Osteocyte (in vitro differentiated cells): ENCODE measurements at regions not wholly inside any gene's neighbourhood (a gene's known extent, or its start where the extent isn't known, plus 50 kb on each side); places are given as distances from the start of the nearest gene placed in this dataset.

ENCODE experiments used
- DNase-seq: peaks from one replicate; pipeline ENCODE4 v3.0.0; 2021; ENCODE audit warnings: mixed read lengths; ENCODE audit not compliant: unreplicated experiment; ENCODE audit errors: extremely low spot score
- H3K27ac Mint-ChIP-seq: one replicate; pipeline ENCODE4 v1.8.0; 2021; ENCODE audit warnings: mild to moderate bottlenecking, mixed read lengths; ENCODE audit not compliant: unreplicated experiment
- H3K27me3 Mint-ChIP-seq: one replicate; pipeline ENCODE4 v1.8.0; 2021; ENCODE audit warnings: mixed read lengths; ENCODE audit not compliant: unreplicated experiment
- H3K36me3 Mint-ChIP-seq: one replicate; pipeline ENCODE4 v1.8.0; 2021; ENCODE audit warnings: mixed read lengths; ENCODE audit not compliant: unreplicated experiment
- H3K4me1 Mint-ChIP-seq: one replicate; pipeline ENCODE4 v1.8.0; 2021; ENCODE audit warnings: mixed read lengths; ENCODE audit not compliant: unreplicated experiment
- H3K4me3 Mint-ChIP-seq: one replicate; pipeline ENCODE4 v1.8.0; 2021; ENCODE audit warnings: mild to moderate bottlenecking, moderate library complexity, mixed read lengths; ENCODE audit not compliant: unreplicated experiment
- H3K9me3 Mint-ChIP-seq: one replicate; pipeline ENCODE4 v1.8.0; 2021; ENCODE audit warnings: mixed read lengths; ENCODE audit not compliant: unreplicated experiment
- CTCF ChIP-seq: fragments of 200-600 bp; sonication (generic); IDR thresholded peaks from 2 replicates; pipeline ENCODE4 v1.5.0; 2021; ENCODE audit warnings: antibody characterized with exemption, mild to moderate bottlenecking, moderate library complexity

GRCh38 chr5:125298258-125298657, 551.8 kb upstream of the ZNF608 start:
- no peak for TF ChIP-seq CTCF
- DNase-seq, result no peak
- H3K4me1 Mint-ChIP-seq, result peaks cover 48% of the 10 kb centered on the region
- no peaks in the 10 kb centered on the region for H3K9me3 Mint-ChIP-seq
- no peaks in the 10 kb centered on the region for H3K36me3 Mint-ChIP-seq
- H3K27me3 Mint-ChIP-seq, result no peaks in the 10 kb centered on the region
- no peak overlapping the region for H3K4me3 Mint-ChIP-seq
- peak overlapping the region; percentile 10 for H3K27ac Mint-ChIP-seq

GRCh38 chr5:125298746-125299379, 552.4 kb upstream of the ZNF608 start:
- H3K27ac Mint-ChIP-seq, result no peak overlapping the region
- no peak overlapping the region for H3K4me3 Mint-ChIP-seq
- peaks cover 48% of the 10 kb centered on the region for H3K4me1 Mint-ChIP-seq
- TF ChIP-seq CTCF, result no peak
- DNase-seq, result no peak
- H3K36me3 Mint-ChIP-seq, result no peaks in the 10 kb centered on the region
- H3K27me3 Mint-ChIP-seq, result no peaks in the 10 kb centered on the region
- H3K9me3 Mint-ChIP-seq, result no peaks in the 10 kb centered on the region

GRCh38 chr5:125301711-125302110, 555.3 kb upstream of the ZNF608 start:
- no peaks in the 10 kb centered on the region for H3K9me3 Mint-ChIP-seq
- DNase-seq, result no peak
- peaks cover 5% of the 10 kb centered on the region for H3K36me3 Mint-ChIP-seq
- no peak overlapping the region for H3K27ac Mint-ChIP-seq
- H3K4me1 Mint-ChIP-seq, result peaks cover 32% of the 10 kb centered on the region
- H3K4me3 Mint-ChIP-seq, result no peak overlapping the region
- TF ChIP-seq CTCF, result no peak
- H3K27me3 Mint-ChIP-seq, result no peaks in the 10 kb centered on the region

- DNase-seq, result no peak
- Mint-ChIP-seq H3K4me3 (no peak overlapping the region), H3K9me3 (peaks cover 1% of the 10 kb centered on the region), H3K27ac (peak overlapping the region; percentile 62), H3K27me3 (no peaks in the 10 kb centered on the region), H3K36me3 (peaks cover 7% of the 10 kb centered on the region), H3K4me1 (peaks cover 29% of the 10 kb centered on the region)
- TF ChIP-seq CTCF, result no peak
Measured at GRCh38 chr5:125302577-125302976, 556.1 kb upstream of the ZNF608 start.

GRCh38 chr5:125306741-125307140, 560.3 kb upstream of the ZNF608 start:
- Mint-ChIP-seq H3K36me3 (peaks cover 11% of the 10 kb centered on the region), H3K27me3 (no peaks in the 10 kb centered on the region), H3K27ac (no peak overlapping the region), H3K4me3 (no peak overlapping the region), H3K9me3 (peaks cover 11% of the 10 kb centered on the region), H3K4me1 (peaks cover 32% of the 10 kb centered on the region)
- no peak for TF ChIP-seq CTCF
- no peak for DNase-seq
